MG63 (cell line): ENCODE measurements at regions not wholly inside any gene's neighbourhood (a gene's known extent, or its start where the extent isn't known, plus 50 kb on each side); places are given as distances from the start of the nearest gene placed in this dataset.
"Not testable (repeated sequence)": the region's sequence is repeated elsewhere in the genome, so short reads cannot be mapped to it uniquely, and the experiment has no call there.

ENCODE experiments used
- DNase-seq: peaks from one replicate; pipeline ENCODE4 v3.0.0-alpha.2; 2020
- H3K27me3 ChIP-seq: fragments of 250-450 bp; sonication (Bioruptor Pico); 2 replicates; pipeline ENCODE4 v1.5.1; 2020; ENCODE audit warnings: mild to moderate bottlenecking, moderate library complexity
- H3K36me3 ChIP-seq: fragments of 250-450 bp; sonication (Bioruptor Pico); 2 replicates; pipeline ENCODE4 v1.5.1; 2020; ENCODE audit warnings: mild to moderate bottlenecking, moderate library complexity
- H3K4me3 ChIP-seq: fragments of 250-450 bp; sonication (Bioruptor Pico); 2 replicates; pipeline ENCODE4 v1.5.1; 2020; ENCODE audit warnings: mild to moderate bottlenecking, moderate library complexity
- H3K9me3 ChIP-seq: fragments of 250-450 bp; sonication (Bioruptor Pico); 2 replicates; pipeline ENCODE4 v1.5.1; 2020; ENCODE audit warnings: mild to moderate bottlenecking, moderate library complexity

GRCh38 chr6:155548576-155548975 lies 92.9 kb upstream of the NOX3 start:
- no peaks in the 10 kb centered on the region for H3K36me3 ChIP-seq
- H3K9me3 ChIP-seq = no peaks in the 10 kb centered on the region
- no peak for DNase-seq
- no peak overlapping the region for H3K4me3 ChIP-seq
- no peaks in the 10 kb centered on the region for H3K27me3 ChIP-seq

- Histone ChIP-seq H3K27me3 (no peaks in the 10 kb centered on the region), H3K9me3 (no peaks in the 10 kb centered on the region), H3K4me3 (no peak overlapping the region), H3K36me3 (no peaks in the 10 kb centered on the region)
- DNase-seq = no peak
These were observed 89.0 kb upstream of the NOX3 start for GRCh38 chr6:155544677-155545076.

GRCh38 chr6:155543166-155543847 lies 87.7 kb upstream of the NOX3 start:
- H3K36me3 ChIP-seq = no peaks in the 10 kb centered on the region
- H3K9me3 ChIP-seq = no peaks in the 10 kb centered on the region
- H3K4me3 ChIP-seq = no peak overlapping the region
- DNase-seq = no peak
- no peaks in the 10 kb centered on the region for H3K27me3 ChIP-seq

GRCh38 chr6:155542036-155542435 lies 86.4 kb upstream of the NOX3 start:
- Histone ChIP-seq H3K9me3 (no peaks in the 10 kb centered on the region), H3K27me3 (no peaks in the 10 kb centered on the region), H3K4me3 (no peak overlapping the region), H3K36me3 (no peaks in the 10 kb centered on the region)
- no peak for DNase-seq

- Histone ChIP-seq H3K4me3 (no peak overlapping the region), H3K9me3 (no peaks in the 10 kb centered on the region), H3K27me3 (no peaks in the 10 kb centered on the region)
These were observed 83.2 kb upstream of the NOX3 start for GRCh38 chr6:155538708-155539390.

GRCh38 chr6:155534678-155535077 lies 79.0 kb upstream of the NOX3 start:
- Histone ChIP-seq H3K4me3 (no peak overlapping the region), H3K9me3 (no peaks in the 10 kb centered on the region), H3K36me3 (no peaks in the 10 kb centered on the region), H3K27me3 (no peaks in the 10 kb centered on the region)
- DNase-seq = no peak

More at GRCh38 chr6:155538708-155539390, 83.2 kb upstream of the NOX3 start:
- DNase-seq = no peak
- no peaks in the 10 kb centered on the region for H3K36me3 ChIP-seq

- H3K27me3 ChIP-seq = no peaks in the 10 kb centered on the region
- no peaks in the 10 kb centered on the region for H3K36me3 ChIP-seq
- H3K4me3 ChIP-seq = no peak overlapping the region
- no peaks in the 10 kb centered on the region for H3K9me3 ChIP-seq
- no peak for DNase-seq
These were observed 74.7 kb upstream of the NOX3 start for GRCh38 chr6:155530219-155530834.

GRCh38 chr6:155529814-155530213 lies 74.2 kb upstream of the NOX3 start:
- not testable (repeated sequence) for H3K27me3 ChIP-seq, H3K9me3 ChIP-seq, H3K36me3 ChIP-seq, DNase-seq, H3K4me3 ChIP-seq

GRCh38 chr6:155528982-155529453 lies 73.4 kb upstream of the NOX3 start:
- Histone ChIP-seq H3K27me3 (no peaks in the 10 kb centered on the region), H3K9me3 (no peaks in the 10 kb centered on the region), H3K36me3 (no peaks in the 10 kb centered on the region), H3K4me3 (no peak overlapping the region)
- DNase-seq = peak; percentile 23

GRCh38 chr6:155528335-155528734 lies 72.7 kb upstream of the NOX3 start:
- Histone ChIP-seq H3K9me3 (no peaks in the 10 kb centered on the region), H3K4me3 (no peak overlapping the region), H3K27me3 (no peaks in the 10 kb centered on the region)

GRCh38 chr6:155527443-155527842 lies 71.8 kb upstream of the NOX3 start:
- Histone ChIP-seq H3K9me3 (no peaks in the 10 kb centered on the region), H3K4me3 (no peak overlapping the region), H3K36me3 (no peaks in the 10 kb centered on the region), H3K27me3 (no peaks in the 10 kb centered on the region)
- DNase-seq = no peak

More at GRCh38 chr6:155528335-155528734, 72.7 kb upstream of the NOX3 start:
- no peaks in the 10 kb centered on the region for H3K36me3 ChIP-seq
- no peak for DNase-seq

GRCh38 chr6:155523821-155524651 lies 68.4 kb upstream of the NOX3 start:
- peak; percentile 12 for DNase-seq
- H3K36me3 ChIP-seq = no peaks in the 10 kb centered on the region
- no peaks in the 10 kb centered on the region for H3K9me3 ChIP-seq
- no peak overlapping the region for H3K4me3 ChIP-seq
- no peaks in the 10 kb centered on the region for H3K27me3 ChIP-seq

- no peaks in the 10 kb centered on the region for H3K36me3 ChIP-seq
- H3K9me3 ChIP-seq = no peaks in the 10 kb centered on the region
- peak; percentile 33 for DNase-seq
- no peaks in the 10 kb centered on the region for H3K27me3 ChIP-seq
- H3K4me3 ChIP-seq = no peak overlapping the region
These were observed 66.1 kb upstream of the NOX3 start for GRCh38 chr6:155521719-155522118.

- Histone ChIP-seq H3K9me3 (no peaks in the 10 kb centered on the region), H3K36me3 (no peaks in the 10 kb centered on the region)
- no peak for DNase-seq
These were observed 64.4 kb upstream of the NOX3 start for GRCh38 chr6:155520078-155520477.

GRCh38 chr6:155519176-155519738 lies 63.6 kb upstream of the NOX3 start:
- no peaks in the 10 kb centered on the region for H3K27me3 ChIP-seq
- DNase-seq = no peak

More at GRCh38 chr6:155520078-155520477, 64.4 kb upstream of the NOX3 start:
- Histone ChIP-seq H3K27me3 (no peaks in the 10 kb centered on the region), H3K4me3 (no peak overlapping the region)

GRCh38 chr6:155517294-155517693 lies 61.7 kb upstream of the NOX3 start:
- Histone ChIP-seq H3K36me3 (no peaks in the 10 kb centered on the region), H3K27me3 (no peaks in the 10 kb centered on the region), H3K4me3 (no peak overlapping the region), H3K9me3 (no peaks in the 10 kb centered on the region)
- no peak for DNase-seq

More at GRCh38 chr6:155519176-155519738, 63.6 kb upstream of the NOX3 start:
- H3K9me3 ChIP-seq = no peaks in the 10 kb centered on the region
- no peak overlapping the region for H3K4me3 ChIP-seq
- no peaks in the 10 kb centered on the region for H3K36me3 ChIP-seq
